ENCODE measurements at regions not wholly inside any gene's neighbourhood (a gene's known extent, or its start where the extent isn't known, plus 50 kb on each side); places are given as distances from the start of the nearest gene placed in this dataset.

DNA sequence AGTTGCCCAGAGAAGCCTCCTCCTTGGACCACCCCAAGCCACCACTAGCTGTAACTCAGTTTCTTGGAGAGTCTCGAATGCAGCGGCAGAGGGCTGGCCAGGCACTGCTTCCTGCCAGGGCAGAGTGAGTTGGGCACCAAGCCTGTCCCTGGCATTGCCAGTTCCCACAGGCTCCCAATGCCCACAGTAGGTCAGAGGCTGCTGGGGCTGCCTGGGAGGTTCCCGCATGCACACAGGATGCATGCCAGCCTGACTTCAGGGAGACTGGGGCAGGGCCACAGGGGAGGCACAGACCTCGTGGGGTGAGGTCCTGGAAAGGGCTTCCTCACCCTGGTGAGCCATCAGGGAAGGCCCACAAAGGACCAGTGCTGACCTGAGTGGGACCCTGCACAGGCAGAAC, 152.8 kb downstream of the ZNF248 start:
- H3K4me1 Mint-ChIP-seq, result no peaks in the 10 kb centered on the region
- no peak for DNase-seq (ENCODE audit: low spot score)

More for the DNA sequence above, 152.8 kb downstream of the ZNF248 start:
- Histone ChIP-seq H3K4me3 (no peak overlapping the region), H2AFZ (no peak overlapping the region), H3K27ac (ENCODE audit: low read depth) (no peak overlapping the region), H3K9me2 (ENCODE audit: insufficient read depth) (no peaks in the 10 kb centered on the region), H3K36me3 (ENCODE audit: insufficient read depth) (no peaks in the 10 kb centered on the region), H3K79me2 (replicated peaks; ENCODE audit: insufficient read depth) (no peaks in the 10 kb centered on the region), H4K20me1 (replicated peaks; ENCODE audit: insufficient read depth) (no peaks in the 10 kb centered on the region), H3F3A (replicated peaks; ENCODE audit: low read depth) (no peaks in the 10 kb centered on the region), H3K4me1 (ENCODE audit: insufficient read depth) (no peaks in the 10 kb centered on the region), H3K27me3 (ENCODE audit: insufficient read depth) (no peaks in the 10 kb centered on the region), H3K4me2 (no peak overlapping the region)
- TF ChIP-seq, protein P1, sequence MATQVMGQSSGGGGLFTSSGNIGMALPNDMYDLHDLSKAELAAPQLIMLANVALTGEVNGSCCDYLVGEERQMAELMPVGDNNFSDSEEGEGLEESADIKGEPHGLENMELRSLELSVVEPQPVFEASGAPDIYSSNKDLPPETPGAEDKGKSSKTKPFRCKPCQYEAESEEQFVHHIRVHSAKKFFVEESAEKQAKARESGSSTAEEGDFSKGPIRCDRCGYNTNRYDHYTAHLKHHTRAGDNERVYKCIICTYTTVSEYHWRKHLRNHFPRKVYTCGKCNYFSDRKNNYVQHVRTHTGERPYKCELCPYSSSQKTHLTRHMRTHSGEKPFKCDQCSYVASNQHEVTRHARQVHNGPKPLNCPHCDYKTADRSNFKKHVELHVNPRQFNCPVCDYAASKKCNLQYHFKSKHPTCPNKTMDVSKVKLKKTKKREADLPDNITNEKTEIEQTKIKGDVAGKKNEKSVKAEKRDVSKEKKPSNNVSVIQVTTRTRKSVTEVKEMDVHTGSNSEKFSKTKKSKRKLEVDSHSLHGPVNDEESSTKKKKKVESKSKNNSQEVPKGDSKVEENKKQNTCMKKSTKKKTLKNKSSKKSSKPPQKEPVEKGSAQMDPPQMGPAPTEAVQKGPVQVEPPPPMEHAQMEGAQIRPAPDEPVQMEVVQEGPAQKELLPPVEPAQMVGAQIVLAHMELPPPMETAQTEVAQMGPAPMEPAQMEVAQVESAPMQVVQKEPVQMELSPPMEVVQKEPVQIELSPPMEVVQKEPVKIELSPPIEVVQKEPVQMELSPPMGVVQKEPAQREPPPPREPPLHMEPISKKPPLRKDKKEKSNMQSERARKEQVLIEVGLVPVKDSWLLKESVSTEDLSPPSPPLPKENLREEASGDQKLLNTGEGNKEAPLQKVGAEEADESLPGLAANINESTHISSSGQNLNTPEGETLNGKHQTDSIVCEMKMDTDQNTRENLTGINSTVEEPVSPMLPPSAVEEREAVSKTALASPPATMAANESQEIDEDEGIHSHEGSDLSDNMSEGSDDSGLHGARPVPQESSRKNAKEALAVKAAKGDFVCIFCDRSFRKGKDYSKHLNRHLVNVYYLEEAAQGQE (IDR thresholded peaks at IDR 0.05; ENCODE audit: unreplicated experiment), result no peak
- TF ChIP-seq, protein P2, sequence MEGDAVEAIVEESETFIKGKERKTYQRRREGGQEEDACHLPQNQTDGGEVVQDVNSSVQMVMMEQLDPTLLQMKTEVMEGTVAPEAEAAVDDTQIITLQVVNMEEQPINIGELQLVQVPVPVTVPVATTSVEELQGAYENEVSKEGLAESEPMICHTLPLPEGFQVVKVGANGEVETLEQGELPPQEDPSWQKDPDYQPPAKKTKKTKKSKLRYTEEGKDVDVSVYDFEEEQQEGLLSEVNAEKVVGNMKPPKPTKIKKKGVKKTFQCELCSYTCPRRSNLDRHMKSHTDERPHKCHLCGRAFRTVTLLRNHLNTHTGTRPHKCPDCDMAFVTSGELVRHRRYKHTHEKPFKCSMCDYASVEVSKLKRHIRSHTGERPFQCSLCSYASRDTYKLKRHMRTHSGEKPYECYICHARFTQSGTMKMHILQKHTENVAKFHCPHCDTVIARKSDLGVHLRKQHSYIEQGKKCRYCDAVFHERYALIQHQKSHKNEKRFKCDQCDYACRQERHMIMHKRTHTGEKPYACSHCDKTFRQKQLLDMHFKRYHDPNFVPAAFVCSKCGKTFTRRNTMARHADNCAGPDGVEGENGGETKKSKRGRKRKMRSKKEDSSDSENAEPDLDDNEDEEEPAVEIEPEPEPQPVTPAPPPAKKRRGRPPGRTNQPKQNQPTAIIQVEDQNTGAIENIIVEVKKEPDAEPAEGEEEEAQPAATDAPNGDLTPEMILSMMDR (conservative IDR thresholded peaks at IDR 0.05; ENCODE audit: low read depth in 2 of 2), result no peak
- TF ChIP-seq EZH2 (IDR thresholded peaks at IDR 0.05; ENCODE audit: low read depth, unreplicated experiment), result no peak
- TF ChIP-seq, protein P3, sequence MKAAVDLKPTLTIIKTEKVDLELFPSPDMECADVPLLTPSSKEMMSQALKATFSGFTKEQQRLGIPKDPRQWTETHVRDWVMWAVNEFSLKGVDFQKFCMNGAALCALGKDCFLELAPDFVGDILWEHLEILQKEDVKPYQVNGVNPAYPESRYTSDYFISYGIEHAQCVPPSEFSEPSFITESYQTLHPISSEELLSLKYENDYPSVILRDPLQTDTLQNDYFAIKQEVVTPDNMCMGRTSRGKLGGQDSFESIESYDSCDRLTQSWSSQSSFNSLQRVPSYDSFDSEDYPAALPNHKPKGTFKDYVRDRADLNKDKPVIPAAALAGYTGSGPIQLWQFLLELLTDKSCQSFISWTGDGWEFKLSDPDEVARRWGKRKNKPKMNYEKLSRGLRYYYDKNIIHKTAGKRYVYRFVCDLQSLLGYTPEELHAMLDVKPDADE (IDR thresholded peaks at IDR 0.05), result no peak
- TF ChIP-seq POLR2AphosphoS5 (IDR thresholded peaks at IDR 0.05; ENCODE audit: low read depth), result no peak
- no peak for TF ChIP-seq ZNF114 (CRISPR knock-in tag; IDR thresholded peaks at IDR 0.05)
- TF ChIP-seq STAT1 (IDR thresholded peaks at IDR 0.05; ENCODE audit: unreplicated experiment), result no peak
- TF ChIP-seq, protein P4, sequence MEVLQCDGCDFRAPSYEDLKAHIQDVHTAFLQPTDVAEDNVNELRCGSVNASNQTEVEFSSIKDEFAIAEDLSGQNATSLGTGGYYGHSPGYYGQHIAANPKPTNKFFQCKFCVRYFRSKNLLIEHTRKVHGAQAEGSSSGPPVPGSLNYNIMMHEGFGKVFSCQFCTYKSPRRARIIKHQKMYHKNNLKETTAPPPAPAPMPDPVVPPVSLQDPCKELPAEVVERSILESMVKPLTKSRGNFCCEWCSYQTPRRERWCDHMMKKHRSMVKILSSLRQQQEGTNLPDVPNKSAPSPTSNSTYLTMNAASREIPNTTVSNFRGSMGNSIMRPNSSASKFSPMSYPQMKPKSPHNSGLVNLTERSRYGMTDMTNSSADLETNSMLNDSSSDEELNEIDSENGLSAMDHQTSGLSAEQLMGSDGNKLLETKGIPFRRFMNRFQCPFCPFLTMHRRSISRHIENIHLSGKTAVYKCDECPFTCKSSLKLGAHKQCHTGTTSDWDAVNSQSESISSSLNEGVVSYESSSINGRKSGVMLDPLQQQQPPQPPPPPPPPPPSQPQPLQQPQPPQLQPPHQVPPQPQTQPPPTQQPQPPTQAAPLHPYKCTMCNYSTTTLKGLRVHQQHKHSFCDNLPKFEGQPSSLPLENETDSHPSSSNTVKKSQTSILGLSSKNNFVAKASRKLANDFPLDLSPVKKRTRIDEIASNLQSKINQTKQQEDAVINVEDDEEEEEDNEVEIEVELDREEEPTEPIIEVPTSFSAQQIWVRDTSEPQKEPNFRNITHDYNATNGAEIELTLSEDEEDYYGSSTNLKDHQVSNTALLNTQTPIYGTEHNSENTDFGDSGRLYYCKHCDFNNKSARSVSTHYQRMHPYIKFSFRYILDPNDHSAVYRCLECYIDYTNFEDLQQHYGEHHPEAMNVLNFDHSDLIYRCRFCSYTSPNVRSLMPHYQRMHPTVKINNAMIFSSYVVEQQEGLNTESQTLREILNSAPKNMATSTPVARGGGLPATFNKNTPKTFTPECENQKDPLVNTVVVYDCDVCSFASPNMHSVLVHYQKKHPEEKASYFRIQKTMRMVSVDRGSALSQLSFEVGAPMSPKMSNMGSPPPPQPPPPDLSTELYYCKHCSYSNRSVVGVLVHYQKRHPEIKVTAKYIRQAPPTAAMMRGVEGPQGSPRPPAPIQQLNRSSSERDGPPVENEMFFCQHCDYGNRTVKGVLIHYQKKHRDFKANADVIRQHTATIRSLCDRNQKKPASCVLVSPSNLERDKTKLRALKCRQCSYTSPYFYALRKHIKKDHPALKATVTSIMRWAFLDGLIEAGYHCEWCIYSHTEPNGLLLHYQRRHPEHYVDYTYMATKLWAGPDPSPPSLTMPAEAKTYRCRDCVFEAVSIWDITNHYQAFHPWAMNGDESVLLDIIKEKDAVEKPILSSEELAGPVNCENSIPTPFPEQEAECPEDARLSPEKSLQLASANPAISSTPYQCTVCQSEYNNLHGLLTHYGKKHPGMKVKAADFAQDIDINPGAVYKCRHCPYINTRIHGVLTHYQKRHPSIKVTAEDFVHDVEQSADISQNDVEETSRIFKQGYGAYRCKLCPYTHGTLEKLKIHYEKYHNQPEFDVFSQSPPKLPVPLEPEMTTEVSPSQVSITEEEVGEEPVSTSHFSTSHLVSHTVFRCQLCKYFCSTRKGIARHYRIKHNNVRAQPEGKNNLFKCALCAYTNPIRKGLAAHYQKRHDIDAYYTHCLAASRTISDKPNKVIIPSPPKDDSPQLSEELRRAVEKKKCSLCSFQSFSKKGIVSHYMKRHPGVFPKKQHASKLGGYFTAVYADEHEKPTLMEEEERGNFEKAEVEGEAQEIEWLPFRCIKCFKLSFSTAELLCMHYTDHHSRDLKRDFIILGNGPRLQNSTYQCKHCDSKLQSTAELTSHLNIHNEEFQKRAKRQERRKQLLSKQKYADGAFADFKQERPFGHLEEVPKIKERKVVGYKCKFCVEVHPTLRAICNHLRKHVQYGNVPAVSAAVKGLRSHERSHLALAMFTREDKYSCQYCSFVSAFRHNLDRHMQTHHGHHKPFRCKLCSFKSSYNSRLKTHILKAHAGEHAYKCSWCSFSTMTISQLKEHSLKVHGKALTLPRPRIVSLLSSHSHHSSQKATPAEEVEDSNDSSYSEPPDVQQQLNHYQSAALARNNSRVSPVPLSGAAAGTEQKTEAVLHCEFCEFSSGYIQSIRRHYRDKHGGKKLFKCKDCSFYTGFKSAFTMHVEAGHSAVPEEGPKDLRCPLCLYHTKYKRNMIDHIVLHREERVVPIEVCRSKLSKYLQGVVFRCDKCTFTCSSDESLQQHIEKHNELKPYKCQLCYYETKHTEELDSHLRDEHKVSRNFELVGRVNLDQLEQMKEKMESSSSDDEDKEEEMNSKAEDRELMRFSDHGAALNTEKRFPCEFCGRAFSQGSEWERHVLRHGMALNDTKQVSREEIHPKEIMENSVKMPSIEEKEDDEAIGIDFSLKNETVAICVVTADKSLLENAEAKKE (CRISPR knock-in tag; IDR thresholded peaks at IDR 0.05), result no peak
- no peak for TF ChIP-seq ZNF331 (CRISPR knock-in tag; IDR thresholded peaks at IDR 0.05; ENCODE audit: low read depth)
- TF ChIP-seq NANOG (IDR thresholded peaks at IDR 0.05; ENCODE audit: borderline replicate concordance), result no peak
- TF ChIP-seq JUNB (IDR thresholded peaks at IDR 0.05; ENCODE audit: unreplicated experiment), result no peak
- no peak for TF ChIP-seq EZH2phosphoT487 (IDR thresholded peaks at IDR 0.05; ENCODE audit: unreplicated experiment)
- TF ChIP-seq CREB1 (CRISPR knock-in tag; IDR thresholded peaks at IDR 0.05; ENCODE audit: low read depth), result no peak
- ATAC-seq, result no peak
- Mint-ChIP-seq H3K27me3 (ENCODE audit: insufficient read depth, low read depth, poor library complexity) (peaks cover 4% of the 10 kb centered on the region), H3K36me3 (ENCODE audit: low read depth) (peaks cover 41% of the 10 kb centered on the region), H3K4me3 (no peak overlapping the region), H3K9me3 (peaks cover 99% of the 10 kb centered on the region), H3K27ac (no peak overlapping the region)
